ENCODE measurements at regions not wholly inside any gene's neighbourhood (a gene's known extent, or its start where the extent isn't known, plus 50 kb on each side); places are given as distances from the start of the nearest gene placed in this dataset.

DNA sequence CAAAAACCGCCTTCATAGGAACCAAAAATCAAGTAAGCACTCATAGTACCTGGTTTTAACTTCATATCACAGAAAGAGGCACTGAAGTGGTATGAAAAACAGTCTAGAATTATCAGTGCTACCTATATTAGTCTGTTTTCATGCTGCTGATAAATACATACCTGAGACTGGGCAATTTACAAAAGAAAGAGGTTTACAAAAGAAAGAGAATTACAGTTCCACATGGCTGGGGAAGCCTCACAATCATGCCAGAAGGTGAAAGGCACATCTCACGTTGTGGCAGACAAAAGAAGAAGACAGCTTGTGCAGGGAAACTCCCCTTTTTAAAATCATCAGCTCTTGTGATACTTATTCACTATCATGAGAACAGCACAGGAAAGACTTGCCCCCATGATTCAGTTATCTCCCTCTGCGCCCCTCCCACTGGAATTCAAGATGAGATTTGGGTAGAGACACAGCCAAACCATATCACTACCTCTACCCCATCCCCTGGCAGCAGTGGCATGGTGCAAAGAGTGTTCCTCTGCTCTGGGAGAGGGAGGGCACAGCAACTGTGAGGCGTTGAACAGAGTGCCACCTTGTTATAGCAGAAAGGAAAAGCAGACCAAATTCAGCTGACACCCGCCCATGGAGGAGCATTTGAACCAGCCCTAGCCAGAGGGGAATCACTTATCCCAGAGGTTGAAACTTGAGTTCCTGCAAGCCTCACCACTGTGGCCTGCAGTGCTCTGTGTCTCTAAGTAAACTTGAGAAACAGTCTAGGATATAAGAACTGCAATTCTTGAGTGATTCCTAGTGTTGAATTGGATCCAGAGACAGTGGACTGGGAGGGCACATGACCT lies 61.9 kb upstream of the PTPRZ1 start:
- no peak for DNase-seq (ENCODE audit: low spot score)

DNA sequence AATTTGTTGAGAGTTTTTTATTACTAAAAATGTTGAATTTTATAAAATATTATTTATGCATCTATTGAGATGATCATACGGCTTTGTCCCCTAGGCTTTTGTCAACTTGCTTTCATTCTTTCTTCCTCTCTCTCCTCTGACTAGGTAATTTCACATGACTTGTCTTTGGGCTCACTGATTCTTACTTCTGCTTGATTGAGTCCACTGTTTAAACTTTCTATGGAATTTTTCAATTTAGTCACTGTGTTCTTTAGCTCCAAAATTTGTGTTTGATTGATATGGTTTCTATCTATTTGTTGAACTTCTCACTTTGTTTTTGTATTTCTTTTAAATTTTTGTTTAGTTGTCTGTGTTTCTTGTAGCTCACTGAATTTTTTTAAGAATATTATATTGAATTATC lies 65.9 kb upstream of the PTPRZ1 start:
- DNase-seq (ENCODE audit: low spot score): no peak

DNA sequence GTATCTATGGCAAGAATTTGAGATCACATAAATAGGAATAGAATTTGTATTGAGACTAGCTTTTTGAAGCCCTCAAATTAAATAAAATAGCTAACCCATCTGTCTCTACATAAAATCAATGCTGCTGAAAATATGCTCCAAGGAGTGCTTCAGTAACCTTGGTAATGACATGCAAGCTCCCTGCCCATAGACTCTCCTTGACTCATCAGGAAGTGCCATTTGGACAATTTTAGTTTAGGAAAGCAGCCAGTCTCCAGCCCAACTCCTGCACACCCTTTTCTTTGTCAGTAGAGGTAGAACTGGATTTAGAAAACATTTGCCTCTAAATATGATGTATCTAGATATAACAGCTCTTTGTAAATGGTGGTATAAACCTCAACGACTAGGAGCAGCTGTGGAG lies 69.9 kb upstream of the PTPRZ1 start:
- no peak for DNase-seq (ENCODE audit: low spot score)

DNA sequence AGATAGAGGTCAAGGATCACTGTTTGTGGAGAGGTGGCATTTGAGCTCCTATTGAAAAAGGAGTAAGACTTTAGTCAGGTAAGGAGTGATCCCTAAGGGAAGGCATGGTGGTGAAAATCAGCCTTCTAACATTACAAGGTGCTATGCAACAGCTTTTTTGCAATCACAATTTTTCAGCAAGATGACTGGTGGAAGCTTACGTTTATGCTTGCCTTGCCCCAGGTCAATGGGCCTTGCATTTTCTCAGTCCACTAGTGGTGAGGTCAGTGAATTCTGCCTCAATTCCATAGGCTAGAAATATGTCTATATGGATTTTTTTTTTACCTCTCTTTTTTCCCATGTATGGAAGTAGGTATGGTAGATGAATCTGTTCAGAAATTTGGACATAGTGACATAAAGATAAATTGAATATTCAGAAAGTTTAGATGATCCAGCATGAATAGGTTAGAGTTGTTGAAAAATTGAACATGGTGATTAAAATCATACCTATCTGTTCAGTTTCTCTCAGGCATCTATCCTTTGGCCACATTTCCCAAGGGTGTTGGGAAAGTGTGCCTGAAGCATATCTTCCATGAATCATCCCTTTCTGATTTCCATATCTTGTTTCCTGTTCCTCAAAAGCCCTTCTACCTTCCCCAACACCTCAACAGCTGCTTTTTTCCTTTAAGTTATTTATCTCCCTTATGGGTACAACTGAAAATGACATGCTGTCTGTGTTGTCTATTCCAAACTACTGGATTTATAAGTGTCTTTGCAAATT lies 71.9 kb upstream of the PTPRZ1 start:
- DNase-seq (ENCODE audit: low spot score): no peak

DNA sequence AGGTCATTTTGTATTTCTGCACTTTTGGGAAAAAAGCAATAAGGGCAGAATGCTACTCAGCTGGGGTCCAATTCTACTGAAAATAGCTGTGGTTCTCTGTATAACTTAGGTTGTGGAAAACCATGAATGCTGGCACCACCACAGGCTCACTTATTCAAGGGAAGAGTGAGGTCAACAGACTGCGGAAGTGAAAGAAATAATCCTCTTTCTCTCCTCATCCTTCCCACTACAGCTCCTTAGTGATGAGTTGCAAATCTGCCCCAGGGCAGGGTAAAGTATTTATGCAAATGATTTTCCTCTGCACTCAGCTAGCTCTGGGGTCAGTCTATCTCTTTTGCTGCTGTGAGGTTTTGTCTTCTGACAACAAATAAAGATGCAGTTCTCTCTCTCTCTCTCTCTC lies 74.1 kb upstream of the PTPRZ1 start:
- peak; percentile 44 for DNase-seq (ENCODE audit: low spot score)

DNA sequence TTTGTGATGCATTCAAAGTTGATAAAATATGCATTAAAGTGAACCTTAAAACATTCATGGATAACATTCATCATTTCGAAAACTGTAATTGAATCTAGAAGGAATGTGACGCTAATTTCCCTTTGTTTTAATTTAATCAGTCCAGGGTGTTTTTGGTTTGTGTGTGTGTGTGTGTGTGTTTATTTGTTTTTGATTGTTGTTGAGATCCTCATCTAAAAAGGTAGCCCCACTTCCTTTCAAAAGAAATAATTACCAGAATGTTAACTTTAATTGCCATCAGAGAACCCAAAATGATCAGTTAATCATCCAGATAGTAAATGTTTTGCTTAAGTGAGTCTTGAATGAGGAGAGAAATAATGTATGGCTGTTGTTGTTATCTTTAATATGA lies 74.5 kb upstream of the PTPRZ1 start:
- no peak for DNase-seq (ENCODE audit: low spot score)

DNA sequence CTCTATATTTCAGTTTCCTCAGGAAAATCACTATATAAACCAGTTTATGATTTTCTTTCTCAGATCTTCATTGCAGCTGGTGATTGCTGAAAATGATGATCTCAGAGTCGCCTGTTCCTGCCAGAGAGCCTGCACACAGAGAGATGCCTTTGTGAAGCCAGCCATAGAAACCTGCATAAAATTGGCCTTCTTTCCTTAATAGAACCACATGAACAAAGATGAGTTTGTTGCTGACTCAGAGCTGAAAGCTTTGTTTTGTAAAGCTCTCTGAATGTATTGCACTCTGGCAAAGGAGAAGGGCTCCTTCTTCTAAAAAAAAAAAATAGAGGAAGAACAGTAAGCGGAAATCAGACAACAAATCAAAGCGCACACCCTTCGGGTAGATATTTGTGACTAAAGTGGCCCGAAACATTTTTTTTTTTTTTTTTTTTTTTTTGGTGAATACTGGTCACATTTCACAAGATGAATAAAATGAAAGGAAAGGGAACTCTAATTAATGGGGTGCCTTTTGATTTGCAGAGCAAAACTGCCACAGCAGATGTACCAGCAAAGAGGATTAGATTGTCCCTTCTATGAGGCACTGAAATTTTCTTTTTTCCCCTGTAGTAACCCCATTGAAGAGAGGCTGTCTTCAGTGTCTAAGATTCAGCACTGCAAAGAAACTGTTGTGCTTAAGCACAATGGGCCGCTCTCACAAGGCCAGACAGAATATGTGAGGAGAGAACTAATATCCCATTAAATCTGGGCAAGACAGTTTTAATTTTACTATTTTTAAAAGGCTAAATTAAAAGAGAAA lies 75.1 kb upstream of the PTPRZ1 start:
- no peak for DNase-seq (ENCODE audit: low spot score)

DNA sequence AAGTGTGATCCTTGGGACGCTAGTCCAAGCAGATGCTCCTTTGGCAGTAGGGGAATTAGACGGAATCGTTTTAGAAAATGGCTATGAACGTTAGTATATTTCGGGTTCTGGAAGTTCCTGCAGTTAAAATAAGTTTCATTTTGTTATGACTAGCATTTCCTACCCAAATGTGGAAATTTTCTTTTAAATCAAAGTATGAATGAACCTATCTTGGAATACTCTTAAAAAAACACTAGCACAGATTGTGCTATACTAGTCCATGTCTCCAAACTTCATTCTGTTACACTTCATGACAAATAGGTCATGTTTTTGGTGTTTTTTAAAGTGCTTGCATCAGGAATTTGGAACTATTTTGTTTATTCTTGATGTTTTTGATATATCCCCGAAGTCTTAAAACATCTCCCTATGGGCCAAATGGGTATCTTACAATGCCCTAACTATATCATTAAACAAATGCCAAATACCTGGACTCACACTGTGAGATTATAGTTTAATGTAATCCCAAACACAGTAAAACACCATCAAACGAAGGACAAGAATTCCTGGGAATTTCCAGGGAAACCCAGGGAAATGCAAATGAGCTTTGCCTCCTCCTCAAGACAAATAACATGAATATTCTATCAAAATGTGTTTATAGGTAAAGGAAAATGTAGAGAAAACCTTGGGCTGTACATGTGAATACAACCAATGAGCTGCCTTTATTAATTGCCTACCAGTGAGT lies 75.9 kb upstream of the PTPRZ1 start:
- DNase-seq (ENCODE audit: low spot score): no peak

DNA sequence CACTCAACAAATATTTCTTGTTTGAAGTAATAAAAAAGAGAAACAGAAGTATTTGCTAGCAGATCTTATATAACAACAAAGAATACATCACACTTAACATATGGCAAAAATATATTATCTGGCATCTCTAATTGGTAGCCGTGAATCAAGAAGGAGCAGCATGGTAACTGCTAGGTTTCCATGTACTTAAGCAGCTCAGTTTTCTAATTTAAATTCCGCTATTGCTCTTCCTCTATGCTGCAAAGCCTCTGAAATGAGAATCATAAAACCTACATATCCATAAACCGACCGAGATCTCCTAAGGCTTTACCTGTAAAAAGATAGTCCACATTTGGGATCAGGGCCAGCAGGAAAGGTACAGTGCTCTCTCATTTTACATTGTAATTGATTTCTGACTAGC lies 76.6 kb upstream of the PTPRZ1 start:
- no peak for DNase-seq (ENCODE audit: low spot score)

DNA sequence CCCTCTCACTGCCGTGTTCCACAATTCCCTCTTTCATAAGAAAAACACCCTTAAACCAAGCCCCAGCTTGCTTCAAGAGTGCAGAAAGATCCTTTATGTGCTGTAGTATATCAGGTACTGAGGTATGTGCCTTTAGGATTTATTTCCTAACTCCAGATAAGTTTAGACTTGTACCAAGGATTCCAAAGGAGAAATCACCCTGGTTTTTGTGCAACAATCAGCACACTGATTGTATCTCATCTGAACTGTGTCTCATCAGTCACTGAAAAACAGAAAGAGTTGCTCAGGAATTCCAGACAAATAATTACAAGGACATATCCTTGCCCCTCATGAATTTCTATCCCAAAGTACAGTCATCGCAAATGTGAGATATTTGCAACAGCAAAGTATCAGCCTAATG lies 77.2 kb upstream of the PTPRZ1 start:
- DNase-seq (ENCODE audit: low spot score): no peak

DNA sequence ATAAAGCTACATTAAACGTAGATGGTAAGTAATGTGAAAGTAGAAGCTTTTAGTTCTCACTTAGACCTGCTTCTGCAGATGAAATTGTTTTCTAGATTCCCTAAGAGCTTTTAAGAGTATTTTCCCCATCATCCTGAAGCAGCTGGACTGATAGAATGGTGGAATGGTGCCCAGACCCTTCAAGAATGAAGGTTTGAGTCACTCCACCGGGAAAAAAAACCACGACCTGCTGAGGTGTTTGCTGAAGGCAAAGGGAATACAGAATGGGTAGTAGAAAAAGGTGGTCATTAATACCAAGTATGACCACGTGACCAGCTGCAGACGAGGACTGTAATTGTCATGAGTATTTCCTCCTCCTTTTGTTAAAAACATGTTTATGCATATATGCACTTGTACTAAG lies 79.2 kb upstream of the PTPRZ1 start:
- no peak for DNase-seq (ENCODE audit: low spot score)

DNA sequence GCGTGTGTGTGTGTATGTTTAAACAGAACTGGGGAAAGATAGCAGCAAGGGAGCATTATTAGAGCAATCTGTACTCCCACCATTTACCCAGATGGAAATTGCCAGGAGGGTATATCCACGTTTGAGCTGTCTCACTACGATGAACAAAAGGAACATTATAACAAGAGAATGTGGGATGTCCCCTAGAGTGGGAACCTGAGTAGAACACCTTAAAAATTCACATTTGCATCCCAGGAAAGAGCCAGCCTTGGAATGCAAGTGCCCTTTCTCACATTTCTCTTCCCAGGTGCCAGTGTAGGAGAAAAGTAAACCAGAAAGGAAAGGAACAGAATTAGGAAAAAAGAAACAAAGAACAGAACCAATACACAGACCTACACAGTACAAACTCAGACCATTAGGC lies 95.3 kb upstream of the PTPRZ1 start:
- DNase-seq (ENCODE audit: low spot score): peak; percentile 28

DNA sequence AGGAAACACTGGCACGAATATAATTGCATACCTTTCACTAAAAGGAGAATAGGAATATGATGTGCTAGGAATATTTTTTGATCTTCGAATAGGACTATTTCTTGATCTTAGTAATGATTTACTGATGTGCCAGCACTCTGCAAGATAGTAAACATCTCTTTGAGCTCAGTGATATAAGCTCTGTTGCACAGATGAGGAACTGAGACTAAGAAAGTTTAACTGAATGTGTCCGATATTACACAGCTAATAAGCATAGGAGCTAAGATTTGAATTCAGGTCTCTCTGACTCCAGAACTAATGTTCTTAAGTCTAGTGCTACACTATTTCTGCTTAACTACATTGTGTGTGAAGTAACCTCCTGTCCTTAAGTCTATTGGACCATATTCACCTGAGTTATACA lies 98.4 kb upstream of the PTPRZ1 start:
- no peak for DNase-seq (ENCODE audit: low spot score)

DNA sequence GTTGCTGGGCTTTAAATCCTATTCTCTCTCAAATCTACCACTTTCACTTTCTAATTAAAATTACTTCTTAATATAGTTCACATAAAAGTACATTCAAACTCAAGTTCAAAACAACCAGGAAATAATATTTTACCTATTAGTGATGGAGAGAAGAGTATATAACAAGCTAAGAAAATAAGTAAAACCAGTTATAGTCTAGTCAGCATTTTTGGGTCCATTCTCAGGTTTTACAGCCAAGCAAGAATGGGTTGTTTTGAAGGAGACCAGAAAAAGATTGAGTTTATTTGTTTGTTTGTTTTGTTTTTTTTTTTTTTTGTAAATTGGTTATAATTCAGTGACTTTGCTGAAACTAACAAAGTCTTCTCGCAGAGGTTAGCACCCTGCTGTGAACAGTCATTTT lies 106.3 kb upstream of the PTPRZ1 start:
- DNase-seq (ENCODE audit: low spot score): no peak

DNA sequence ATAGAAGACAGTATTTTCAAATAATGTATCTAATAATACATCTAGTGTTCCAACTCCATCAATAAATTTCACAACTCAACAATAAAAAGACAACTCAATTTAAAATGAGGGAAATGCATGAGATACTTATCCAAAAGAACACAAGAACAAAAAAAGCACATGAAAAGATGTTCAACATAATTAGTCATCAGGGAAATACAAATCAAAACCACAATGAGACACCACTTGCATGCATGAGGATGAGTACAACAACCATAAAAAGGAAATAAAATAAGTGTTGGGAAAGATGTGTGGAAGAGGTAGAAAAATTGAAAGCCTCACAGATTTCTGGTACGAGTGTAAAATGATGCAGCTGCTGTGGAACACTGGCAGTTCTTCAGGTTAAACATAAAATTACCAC lies 111.6 kb upstream of the PTPRZ1 start:
- DNase-seq (ENCODE audit: low spot score): no peak

DNA sequence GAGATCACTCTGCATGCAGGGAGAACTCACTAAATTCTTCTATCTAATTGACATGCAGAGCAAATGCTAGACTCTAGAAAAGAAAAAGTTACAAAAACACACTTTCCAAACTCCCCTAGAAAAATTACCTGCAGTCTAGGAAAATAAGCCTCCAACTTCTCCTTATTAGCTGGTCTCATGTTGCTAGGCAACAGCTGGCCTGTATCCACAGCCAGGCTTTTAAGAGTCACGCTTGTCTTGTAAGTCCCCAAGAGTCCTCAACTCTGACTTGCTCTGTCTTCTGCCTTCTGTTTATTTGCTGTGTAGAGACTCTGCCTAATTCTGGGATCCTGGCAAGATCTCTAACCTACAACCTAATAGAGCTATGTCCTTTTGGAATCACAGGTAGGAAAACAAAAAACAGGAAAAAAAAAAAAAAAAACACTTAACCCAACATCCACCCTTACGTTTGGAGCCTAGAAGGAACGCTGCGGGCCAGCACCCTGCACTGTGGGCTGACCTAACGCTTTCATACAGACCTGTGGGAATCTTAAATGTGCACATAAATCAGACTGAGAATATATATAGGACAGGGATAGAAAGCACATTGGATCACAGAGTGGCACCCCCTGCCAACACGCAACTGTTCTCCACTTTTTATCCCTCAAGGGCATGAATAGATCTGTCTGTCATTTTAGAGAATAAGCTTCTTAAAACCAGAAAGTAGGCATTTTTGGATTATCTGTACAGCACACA lies 117.0 kb upstream of the PTPRZ1 start:
- DNase-seq (ENCODE audit: low spot score): peak; percentile 14

DNA sequence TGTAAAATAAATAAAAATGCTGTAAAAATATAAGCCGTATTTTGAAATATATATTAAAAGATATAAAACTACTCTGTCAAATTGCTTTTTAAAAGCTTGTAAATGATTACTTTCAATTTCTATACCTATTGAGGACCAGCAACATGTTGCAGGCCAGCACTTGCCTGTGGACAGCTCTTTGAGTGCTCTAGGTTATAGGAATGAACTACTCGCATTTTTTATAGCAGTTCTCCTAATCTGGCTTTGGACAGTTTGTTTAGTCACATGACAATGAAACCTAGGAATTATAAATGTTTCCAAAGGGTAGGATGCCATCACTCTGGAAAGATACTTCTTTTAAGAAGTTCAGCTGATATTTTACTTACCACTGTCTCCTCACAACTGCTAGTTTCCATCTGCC lies 117.7 kb upstream of the PTPRZ1 start:
- peak; percentile 12 for DNase-seq (ENCODE audit: low spot score)

DNA sequence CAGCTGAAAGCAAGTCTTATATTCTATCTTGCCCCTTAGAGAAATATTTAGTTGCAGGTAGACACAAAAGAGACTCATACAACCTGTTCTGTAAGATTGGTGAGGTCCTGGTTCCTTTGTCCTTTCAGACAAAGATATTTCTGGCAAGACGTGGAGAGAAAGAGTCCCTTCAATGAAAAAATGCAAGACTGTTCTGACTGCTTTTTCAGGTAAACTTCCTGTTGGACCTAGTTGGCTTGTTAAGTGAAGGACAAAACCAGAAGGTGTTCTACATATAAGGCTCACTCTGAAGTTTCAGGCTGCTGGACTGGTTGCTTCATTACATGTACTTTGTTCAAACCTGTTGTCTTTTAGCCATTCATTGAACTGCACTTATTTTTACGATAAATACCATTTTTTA lies 119.0 kb upstream of the PTPRZ1 start:
- no peak for DNase-seq (ENCODE audit: low spot score)

DNA sequence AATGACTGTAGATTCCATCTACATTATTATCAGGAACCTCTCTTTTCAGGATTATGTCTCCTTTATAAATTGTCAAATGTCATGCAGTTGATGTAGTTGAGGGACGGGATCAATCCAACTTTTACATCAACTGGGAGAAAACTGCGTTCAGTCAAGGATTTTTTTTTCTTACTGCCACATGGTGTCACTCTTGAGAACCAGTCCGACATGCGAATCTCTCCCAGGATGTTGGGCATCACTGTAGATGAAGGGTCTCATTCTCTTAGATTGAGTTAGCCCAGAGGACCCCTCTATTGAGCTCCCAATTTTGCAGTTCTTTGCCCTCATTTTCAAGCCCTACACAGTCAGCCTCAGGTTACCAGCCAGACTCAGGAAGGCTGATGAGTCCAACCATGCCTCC lies 120.3 kb upstream of the PTPRZ1 start:
- DNase-seq (ENCODE audit: low spot score): peak; percentile 30

DNA sequence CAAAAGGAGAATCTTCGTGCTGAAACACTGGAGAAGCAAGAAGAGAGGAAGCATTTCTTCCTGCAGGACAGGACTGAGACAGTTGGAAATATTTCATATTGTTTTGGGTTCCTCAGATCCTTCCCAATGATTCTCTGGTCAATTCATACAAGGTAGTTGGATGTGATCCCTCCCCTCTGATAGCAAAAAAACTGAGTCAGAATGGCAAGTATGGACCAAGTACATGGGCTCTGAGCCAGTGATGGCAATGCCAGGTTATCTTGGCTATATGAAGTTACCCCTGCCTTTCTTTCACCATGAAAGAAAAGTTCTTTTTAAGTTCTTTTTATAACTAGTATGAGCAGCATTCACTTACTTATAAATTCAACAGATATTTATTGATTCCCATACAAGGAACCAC lies 124.4 kb upstream of the PTPRZ1 start:
- DNase-seq (ENCODE audit: low spot score): no peak

DNA sequence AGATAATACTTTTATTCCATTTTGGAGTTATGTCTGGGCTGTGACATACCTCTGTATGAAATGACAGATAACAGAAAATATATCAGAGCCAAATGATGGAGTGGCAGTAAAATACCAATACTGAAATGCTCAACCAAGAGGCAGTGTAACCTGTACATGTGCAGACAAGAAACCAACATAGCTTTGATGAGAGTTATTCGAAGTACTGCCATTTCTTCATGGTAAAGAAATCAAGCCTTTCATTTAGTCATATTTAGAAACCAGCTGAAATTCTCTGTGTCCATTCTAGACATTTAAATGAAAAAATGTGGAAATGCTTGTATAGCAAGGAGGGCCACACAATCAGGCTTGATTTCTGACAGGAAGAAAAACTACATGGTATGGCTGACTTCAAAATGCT lies 127.1 kb upstream of the PTPRZ1 start:
- no peak for DNase-seq (ENCODE audit: low spot score)

DNA sequence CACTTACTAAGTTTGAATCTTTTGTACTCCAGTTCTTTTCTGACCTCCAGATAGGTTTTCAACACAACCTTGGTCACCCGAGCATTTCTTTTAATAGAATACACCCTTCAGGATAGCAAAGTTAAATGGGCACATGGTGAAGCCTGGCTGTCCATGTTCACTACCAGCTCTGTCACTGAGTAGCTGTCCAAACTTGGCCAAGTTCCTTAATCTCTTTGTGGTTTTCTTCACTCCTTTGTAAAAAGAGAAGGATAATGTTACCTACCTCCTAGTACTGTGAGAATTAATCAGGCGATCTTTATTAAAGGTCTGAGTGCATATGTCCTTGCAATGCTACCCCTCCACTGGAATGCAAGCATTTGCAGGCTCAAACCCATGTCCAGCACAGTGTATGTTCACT lies 128.1 kb upstream of the PTPRZ1 start:
- no peak for DNase-seq (ENCODE audit: low spot score)
